ACC112 (cell line): ENCODE measurements at regions not wholly inside any gene's neighbourhood (a gene's known extent, or its start where the extent isn't known, plus 50 kb on each side); places are given as distances from the start of the nearest gene placed in this dataset.

Source experiments
- H2AFZ ChIP-seq: fragments of 200-600 bp; sonication (generic); one replicate; pipeline ENCODE4 v1.6.0; 2017; ENCODE audit warnings: antibody characterized with exemption, low read length; ENCODE audit not compliant: unreplicated experiment
- H3K27ac ChIP-seq: fragments of 200-600 bp; sonication (generic); 2 replicates; pipeline ENCODE4 v1.5.1; 2014; ENCODE audit warnings: low read depth, mild to moderate bottlenecking, antibody characterized with exemption, low read length, moderate library complexity
- H3K27me3 ChIP-seq: fragments of 200-600 bp; sonication (generic); 2 replicates; pipeline ENCODE4 v1.6.1; 2014; ENCODE audit warnings: mild to moderate bottlenecking, antibody characterized with exemption, low read length, moderate library complexity, mixed read lengths; ENCODE audit not compliant: insufficient read depth
- H3K36me3 ChIP-seq: fragments of 200-600 bp; sonication (generic); 2 replicates; pipeline ENCODE4 v1.6.1; 2016; ENCODE audit warnings: mild to moderate bottlenecking, antibody characterized with exemption, low read length, moderate library complexity, mixed read lengths; ENCODE audit not compliant: insufficient read depth
- H3K4me1 ChIP-seq: fragments of 200-600 bp; sonication (generic); one replicate; pipeline ENCODE4 v1.6.1; 2016; ENCODE audit warnings: low read length, mixed read lengths; ENCODE audit not compliant: insufficient read depth, unreplicated experiment, control insufficient read depth
- H3K4me3 ChIP-seq: fragments of 200-600 bp; sonication (generic); 2 replicates; pipeline ENCODE4 v1.5.1; 2014; ENCODE audit warnings: mild to moderate bottlenecking, low read depth, low read length
- H3K79me2 ChIP-seq: fragments of 200-600 bp; sonication (generic); one replicate; pipeline ENCODE4 v1.6.0; 2016; ENCODE audit warnings: low read length; ENCODE audit not compliant: control insufficient read depth, unreplicated experiment, insufficient read depth

DNA sequence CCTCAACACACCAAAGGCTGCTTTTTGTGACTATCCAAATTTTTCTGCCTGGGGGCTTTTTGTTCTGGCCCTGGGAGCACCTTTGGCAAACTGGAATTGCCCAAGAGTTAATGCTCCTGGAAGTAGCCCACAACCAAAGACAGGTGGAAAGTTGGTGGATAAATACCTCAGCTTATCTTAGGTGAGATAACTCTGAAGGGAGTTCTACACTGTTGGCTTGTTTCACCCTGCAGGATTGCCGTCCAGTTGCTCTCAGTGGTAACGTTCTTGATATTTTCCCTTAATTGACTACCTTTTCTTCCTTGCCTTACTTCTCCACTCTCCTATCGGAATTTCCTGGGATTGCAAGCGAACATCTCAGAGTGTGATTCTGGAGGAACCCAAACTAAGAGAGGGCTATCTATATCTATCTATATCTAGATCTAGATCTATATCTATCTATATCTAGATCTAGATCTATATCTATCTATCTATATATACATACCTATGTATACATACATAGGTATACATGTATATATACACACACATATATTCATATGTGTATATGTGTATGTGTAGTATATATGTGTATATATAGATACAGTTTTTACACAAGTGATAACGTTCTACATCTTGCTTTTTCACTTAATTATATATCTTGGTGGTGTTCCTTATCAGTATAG lies 82.6 kb upstream of the DHX15 start:
- Histone ChIP-seq H3K4me1 (no peaks in the 10 kb centered on the region), H3K27ac (no peak overlapping the region), H2AFZ (no peak overlapping the region), H3K4me3 (no peak overlapping the region), H3K27me3 (peaks cover 46% of the 10 kb centered on the region), H3K79me2 (no peaks in the 10 kb centered on the region), H3K36me3 (no peaks in the 10 kb centered on the region)

DNA sequence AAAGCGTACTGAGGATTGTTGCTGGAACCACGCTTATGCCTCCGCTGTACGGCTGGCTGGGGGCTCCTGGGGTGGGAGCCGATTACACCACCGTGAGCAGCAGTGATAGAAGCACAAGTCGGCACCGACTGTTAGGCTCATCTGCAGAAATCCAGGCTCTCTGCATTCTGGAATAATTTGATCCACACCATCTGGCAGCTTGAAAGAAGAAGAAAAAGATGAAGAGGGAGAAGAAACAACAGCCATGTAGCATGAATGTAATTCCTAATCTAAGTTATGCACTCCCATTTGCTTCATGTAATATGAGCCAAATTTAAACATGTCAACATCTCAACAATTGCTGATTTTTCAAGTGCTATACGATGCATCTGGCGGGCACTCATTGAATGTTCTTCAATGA lies 84.6 kb upstream of the DHX15 start:
- Histone ChIP-seq H2AFZ (no peak overlapping the region), H3K36me3 (no peaks in the 10 kb centered on the region), H3K79me2 (no peaks in the 10 kb centered on the region), H3K27ac (no peak overlapping the region), H3K27me3 (peaks cover 46% of the 10 kb centered on the region), H3K4me1 (no peaks in the 10 kb centered on the region), H3K4me3 (no peak overlapping the region)

DNA sequence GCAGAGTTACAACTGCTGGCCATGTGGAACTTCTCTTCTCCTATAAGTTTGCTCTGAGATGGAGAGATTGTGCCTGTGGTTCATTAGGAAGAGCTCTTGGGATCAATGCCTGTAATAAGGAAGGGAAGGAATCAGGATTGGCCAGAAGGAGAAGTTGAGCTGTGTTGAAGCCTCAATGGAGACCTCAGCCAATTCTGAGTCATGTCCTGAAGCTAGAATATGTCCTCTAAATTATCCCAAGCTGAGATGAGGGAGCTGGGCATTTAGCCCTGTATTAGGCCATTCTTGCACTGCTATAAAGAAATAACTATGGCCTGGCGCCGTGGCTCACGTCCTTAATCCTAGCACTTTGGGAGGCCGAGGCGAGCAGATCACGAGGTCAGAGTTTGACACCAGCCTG lies 85.4 kb upstream of the DHX15 start:
- Histone ChIP-seq H3K79me2 (no peaks in the 10 kb centered on the region), H3K4me1 (no peaks in the 10 kb centered on the region), H3K27ac (no peak overlapping the region), H3K4me3 (no peak overlapping the region), H2AFZ (no peak overlapping the region), H3K36me3 (no peaks in the 10 kb centered on the region), H3K27me3 (peaks cover 43% of the 10 kb centered on the region)

DNA sequence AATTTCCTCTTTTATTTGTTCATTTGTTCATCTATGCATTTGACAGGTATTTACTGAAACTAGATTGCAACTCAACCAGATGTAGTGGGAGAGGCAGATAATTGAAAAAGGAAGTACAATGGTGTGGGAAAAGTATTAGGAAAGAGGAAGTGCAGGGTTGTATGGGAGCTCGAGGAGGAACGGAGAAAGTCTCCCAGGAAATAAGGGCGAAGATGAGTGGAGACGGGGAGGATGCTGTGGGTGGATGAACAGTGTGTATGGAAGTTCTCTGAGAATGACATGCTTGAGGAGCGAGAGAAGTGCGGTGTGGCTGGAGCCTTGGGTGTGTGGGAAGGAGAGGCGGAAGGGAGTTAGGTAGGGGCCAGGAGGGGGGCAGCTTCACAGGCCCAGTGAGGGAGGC lies 87.5 kb upstream of the DHX15 start:
- Histone ChIP-seq H3K4me3 (no peak overlapping the region), H3K36me3 (no peaks in the 10 kb centered on the region), H3K4me1 (no peaks in the 10 kb centered on the region), H2AFZ (no peak overlapping the region), H3K79me2 (no peaks in the 10 kb centered on the region), H3K27ac (no peak overlapping the region), H3K27me3 (peaks cover 30% of the 10 kb centered on the region)

DNA sequence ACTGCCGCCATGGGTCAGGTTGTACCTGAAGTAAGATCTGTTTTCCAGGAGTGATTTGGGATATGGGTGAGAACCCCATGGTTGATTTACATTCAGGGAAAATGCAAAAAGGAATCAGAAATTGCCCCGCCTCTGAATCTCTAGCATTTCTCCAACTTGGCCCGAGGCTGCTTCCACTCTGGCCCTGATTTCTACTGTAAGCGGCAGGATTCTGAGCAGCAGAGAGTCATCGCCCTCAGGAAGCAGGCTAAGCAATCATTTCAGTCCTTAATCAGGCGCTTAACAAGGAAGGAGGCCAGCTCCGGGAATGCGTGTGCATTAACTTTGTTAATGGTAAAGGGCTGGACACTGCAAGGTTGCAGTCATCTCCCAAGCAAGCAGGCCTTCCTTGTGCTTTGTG lies 88.5 kb upstream of the DHX15 start:
- Histone ChIP-seq H3K27ac (no peak overlapping the region), H3K79me2 (no peaks in the 10 kb centered on the region), H3K36me3 (no peaks in the 10 kb centered on the region), H2AFZ (no peak overlapping the region), H3K27me3 (peaks cover 29% of the 10 kb centered on the region), H3K4me1 (no peaks in the 10 kb centered on the region), H3K4me3 (no peak overlapping the region)

DNA sequence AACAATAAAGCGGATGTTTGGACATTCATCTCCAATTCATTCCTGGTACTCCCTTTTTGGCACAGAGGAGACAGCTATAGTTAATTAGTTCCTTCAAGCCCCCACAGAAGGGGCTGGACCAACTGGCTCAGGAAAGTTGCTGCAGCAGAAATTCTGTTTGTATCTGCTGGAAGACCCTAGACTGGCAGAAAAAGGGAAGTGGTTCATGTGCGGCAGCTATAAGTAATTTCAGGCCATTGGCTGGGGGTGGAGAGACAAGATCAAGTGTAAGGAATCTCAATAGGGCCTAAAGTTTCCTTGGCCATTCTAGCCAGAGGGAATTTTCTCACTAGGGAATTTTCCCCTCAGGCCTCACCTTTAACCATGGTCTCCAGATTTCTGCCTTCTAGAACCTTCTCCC lies 89.9 kb upstream of the DHX15 start:
- no peak overlapping the region for H3K27ac ChIP-seq
- no peaks in the 10 kb centered on the region for H3K4me1 ChIP-seq
- H3K27me3 ChIP-seq, result peaks cover 29% of the 10 kb centered on the region
- no peaks in the 10 kb centered on the region for H3K79me2 ChIP-seq
- no peak overlapping the region for H3K4me3 ChIP-seq
- H2AFZ ChIP-seq, result no peak overlapping the region
- no peaks in the 10 kb centered on the region for H3K36me3 ChIP-seq

DNA sequence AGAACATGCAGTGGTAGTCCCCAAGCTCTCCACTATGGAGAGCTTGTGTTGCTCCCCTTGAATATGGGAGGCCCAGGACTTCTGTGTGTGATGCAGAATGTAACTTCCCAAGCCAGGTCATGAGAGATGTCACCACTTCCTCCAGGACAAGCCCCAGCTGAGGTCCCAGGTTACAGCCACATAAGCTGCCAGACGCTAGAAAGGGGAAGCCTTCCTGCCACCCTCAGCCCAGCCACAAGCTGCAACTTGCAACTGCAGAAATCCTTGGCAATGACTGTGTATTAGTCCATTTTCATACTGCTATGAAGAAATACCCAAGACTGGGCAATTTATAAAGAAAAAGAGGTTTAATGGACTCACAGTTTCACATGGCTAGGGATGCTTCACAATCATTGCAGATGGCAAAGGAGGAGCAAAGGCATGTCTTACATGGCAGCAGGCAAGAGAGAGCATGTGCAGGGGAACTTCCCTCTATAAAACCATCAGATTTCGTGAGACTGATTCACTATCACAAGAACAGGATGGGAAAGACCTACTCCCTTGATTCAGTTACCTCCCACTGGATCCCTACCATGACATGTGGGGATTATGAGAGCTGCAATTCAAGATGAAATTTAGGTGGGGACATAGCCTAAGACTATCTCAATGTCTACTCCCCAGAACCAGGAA lies 91.5 kb upstream of the DHX15 start:
- peaks cover 32% of the 10 kb centered on the region for H3K27me3 ChIP-seq
- no peak overlapping the region for H3K4me3 ChIP-seq
- H3K36me3 ChIP-seq, result no peaks in the 10 kb centered on the region
- no peaks in the 10 kb centered on the region for H3K4me1 ChIP-seq
- H3K27ac ChIP-seq, result no peak overlapping the region
- H2AFZ ChIP-seq, result no peak overlapping the region
- no peaks in the 10 kb centered on the region for H3K79me2 ChIP-seq

DNA sequence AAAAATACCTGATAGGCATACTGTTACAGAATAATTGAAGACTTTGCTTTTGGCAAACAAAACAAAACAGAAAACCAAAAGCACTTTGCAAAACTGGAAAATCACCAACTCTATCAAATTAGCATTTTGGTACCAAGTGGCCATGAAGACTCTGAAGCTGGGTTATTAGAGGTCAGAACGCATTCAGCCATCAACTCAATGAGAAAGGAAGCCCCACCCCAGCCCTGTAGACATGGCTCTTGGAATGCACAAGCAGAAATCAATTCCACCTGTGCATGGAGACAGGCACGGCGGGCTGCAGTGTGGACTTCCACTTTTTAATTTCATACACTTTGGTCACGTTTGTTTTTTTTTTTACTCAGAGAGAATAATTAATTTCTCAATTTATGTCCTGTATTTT lies 93.6 kb upstream of the DHX15 start:
- Histone ChIP-seq H3K4me3 (no peak overlapping the region), H2AFZ (no peak overlapping the region), H3K79me2 (no peaks in the 10 kb centered on the region), H3K27me3 (peaks cover 48% of the 10 kb centered on the region), H3K4me1 (no peaks in the 10 kb centered on the region), H3K27ac (no peak overlapping the region), H3K36me3 (no peaks in the 10 kb centered on the region)

DNA sequence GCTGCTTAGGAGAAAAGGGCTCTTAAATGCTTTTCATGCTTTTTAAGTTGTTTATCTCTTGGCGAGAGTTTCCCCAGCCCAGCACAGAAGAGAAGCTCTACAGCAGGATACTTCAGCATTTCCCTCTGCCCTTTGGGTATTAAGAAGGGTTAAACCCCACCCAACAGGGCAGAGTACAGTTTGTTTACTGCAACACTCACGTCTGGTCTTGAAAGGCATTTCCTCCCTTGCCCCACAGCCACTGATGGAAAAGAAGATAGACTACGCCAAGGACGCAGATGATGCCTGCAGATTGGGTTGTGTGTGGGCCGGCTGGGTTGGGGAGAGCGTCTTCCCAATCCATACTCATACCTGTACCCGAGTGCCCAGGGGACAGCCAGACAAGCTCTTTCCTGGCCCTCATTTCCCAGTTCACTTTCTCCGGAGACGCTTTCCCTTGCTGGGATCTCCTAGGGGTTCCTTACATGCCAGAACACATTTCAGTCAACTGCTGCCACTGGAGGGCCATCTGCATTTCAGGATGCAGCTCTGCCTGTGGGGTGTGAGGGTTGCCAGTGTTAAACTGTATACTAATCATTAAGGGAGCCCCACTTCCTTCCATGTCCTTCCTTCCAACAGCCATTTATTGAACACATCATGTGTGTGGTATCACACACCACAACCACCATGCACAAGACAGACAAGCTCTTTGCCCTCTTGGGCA lies 96.5 kb upstream of the DHX15 start:
- peaks cover 48% of the 10 kb centered on the region for H3K27me3 ChIP-seq
- H3K4me3 ChIP-seq, result no peak overlapping the region
- H3K4me1 ChIP-seq, result no peaks in the 10 kb centered on the region
- H2AFZ ChIP-seq, result no peak overlapping the region
- no peaks in the 10 kb centered on the region for H3K79me2 ChIP-seq
- no peaks in the 10 kb centered on the region for H3K36me3 ChIP-seq
- no peak overlapping the region for H3K27ac ChIP-seq

DNA sequence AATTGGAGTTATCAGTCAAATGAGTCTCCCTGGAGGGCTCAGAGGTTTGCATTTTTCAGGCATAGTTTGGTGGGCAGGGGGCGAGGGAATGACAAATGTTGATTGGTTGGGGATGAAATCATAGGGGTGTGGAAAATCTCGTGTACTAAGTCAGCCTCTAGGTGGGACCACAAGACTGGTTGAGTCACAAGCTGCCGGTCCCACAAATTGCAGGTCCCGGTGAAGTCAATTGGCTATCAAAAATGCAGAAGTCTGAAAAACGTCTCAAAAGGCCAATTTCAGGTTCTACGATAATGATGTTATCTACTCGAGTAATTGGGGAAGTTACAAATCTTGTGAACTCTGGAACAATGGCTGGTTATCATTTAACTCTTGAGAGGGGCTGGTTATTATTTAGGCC lies 98.8 kb upstream of the DHX15 start:
- Histone ChIP-seq H3K27ac (no peak overlapping the region), H3K79me2 (no peaks in the 10 kb centered on the region), H3K4me3 (no peak overlapping the region), H3K27me3 (peaks cover 30% of the 10 kb centered on the region; the same call in 1 of the 2 replicates), H3K36me3 (no peaks in the 10 kb centered on the region), H3K4me1 (no peaks in the 10 kb centered on the region), H2AFZ (no peak overlapping the region)
